AG08395 (cell line): ENCODE measurements at regions not wholly inside any gene's neighbourhood (a gene's known extent, or its start where the extent isn't known, plus 50 kb on each side); places are given as distances from the start of the nearest gene placed in this dataset.
"Not testable (repeated sequence)": the region's sequence is repeated elsewhere in the genome, so short reads cannot be mapped to it uniquely, and the experiment has no call there.

Experiments
- DNase-seq: peaks from one replicate; pipeline ENCODE4 v3.0.0; 2012; ENCODE audit warnings: mixed read lengths, low spot score

- peak; percentile 88 for DNase-seq
These were observed 55.1 kb downstream of the CYCS start for GRCh38 chr7:25069900-25070443.

DNA sequence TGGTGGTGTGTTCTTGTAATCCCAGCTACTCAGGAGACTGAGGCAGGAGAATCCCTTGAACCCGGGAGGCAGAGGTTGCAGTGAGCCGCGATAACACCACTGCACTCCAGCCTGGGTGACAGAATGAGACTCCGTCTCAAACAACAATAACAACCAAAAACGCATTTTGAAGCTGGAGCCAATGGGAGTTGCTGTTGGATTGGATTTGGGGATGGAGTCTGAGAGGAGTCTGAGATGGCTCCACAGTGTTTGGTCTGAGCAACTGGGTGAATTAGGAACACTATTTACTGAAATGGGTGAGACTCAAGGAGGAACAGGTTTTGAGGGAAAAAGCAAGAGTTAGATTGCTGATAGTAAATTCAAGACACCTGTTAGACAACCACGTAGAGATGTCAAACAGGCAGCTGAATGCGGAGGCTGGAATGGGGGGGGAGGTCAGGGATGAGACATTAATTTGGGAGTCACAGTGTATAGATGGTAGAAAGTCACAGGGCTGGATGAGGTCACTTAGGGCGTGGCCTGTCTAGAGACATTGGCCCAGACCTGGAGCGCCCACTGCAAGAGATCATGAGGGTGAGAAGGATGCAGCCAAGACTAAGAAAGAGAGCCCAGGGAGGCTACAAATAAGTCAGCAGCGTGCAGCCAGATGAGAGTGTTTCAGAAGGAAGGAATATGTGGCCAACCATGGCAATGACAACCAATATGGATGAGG is 56.4 kb downstream of the CYCS start:
- no peak for DNase-seq

- DNase-seq = no peak
These were observed 57.1 kb downstream of the CYCS start for GRCh38 chr7:25067726-25068501.

GRCh38 chr7:25066253-25066652 is 58.8 kb downstream of the CYCS start:
- DNase-seq = no peak

GRCh38 chr7:25062380-25062779 is 62.7 kb downstream of the CYCS start:
- DNase-seq = no peak

GRCh38 chr7:25060487-25061055 is 64.5 kb downstream of the CYCS start:
- no peak for DNase-seq

- no peak for DNase-seq
These were observed 65.5 kb downstream of the CYCS start for GRCh38 chr7:25059576-25059975.

DNA sequence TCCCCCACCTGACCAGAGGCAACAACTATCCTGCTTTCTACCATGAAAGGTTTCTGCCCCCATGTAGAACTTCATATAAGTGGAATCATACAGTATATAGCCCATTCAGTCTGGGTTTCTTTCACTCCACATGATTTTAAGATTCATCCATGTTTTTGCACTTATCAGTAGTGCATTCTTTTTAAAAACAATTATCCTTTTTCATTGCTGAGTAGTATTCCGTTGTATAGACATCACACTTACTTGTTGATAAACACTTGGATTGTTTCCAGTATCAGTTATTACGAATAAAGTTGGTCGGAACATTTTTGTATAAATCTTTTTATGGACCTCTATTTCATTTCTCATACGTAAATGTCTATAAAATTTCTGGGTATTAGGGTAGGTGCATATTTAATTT is 68.7 kb downstream of the CYCS start:
- DNase-seq = no peak

DNA sequence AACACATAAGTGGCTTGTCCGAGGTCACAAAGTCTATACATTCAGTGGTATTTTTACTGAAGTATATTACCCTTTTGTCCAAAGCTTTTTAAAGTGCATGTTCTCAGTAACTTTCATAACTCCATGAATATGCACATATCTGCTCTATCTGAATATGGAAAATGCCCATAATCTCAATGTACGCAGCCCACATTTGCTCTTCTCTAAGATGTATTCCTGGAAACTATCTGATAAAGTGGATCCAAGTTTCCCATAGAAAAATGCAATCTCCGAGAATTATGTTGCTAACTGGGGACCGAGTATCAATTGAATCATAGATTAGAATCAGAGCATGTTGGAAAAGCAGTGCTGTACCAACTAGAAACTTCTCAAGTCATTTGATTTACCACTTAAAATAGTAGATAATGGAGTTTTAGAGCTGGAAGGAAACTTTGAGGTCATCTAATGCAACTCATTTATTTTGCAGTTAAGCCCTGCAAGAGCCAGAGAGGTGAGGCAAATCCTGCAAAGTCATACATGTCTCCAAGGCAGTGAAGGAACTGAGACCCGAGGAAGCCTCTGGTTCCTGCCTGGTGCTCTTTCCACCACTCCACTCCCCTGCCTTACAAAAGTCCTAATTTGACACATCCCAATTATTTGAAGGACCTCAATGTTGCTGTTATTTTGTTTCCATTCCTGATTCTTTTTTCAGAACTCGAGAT is 69.4 kb downstream of the CYCS start:
- no peak for DNase-seq

DNA sequence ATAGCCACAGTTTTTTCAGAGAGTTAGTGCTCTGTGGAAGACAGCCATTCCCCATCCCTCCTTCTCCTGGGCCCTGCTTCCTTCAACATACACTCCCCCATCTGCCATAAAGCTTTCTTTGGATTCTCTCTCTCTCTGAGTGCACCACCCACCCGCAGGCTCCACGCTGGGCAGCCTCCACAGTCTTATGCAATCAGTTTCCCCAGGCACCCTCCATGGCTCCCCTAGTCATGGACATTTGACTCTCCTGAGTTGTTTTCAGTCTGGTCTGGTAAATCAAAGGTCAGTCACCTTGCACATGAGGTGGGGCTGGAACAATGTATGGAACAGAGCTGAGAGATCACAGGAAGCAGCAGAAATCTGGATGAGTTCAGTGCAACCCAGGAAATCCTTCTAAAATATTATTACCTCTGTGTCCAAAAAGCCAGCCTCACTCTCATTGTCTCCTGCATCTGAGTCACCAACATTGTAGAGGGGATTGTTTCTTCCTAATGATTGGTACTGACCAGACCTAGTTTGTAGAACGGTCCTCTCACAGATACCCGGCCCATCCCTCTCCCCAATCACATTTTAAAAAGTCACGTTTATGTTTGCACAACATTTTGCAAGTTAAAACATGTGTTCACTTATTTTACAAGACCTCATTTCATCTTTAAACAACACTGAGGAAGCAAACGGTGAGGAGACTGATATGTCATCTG is 70.1 kb downstream of the CYCS start:
- DNase-seq = no peak

GRCh38 chr7:25050223-25050622 is 70.2 kb upstream of the OSBPL3 start:
- DNase-seq = no peak

DNA sequence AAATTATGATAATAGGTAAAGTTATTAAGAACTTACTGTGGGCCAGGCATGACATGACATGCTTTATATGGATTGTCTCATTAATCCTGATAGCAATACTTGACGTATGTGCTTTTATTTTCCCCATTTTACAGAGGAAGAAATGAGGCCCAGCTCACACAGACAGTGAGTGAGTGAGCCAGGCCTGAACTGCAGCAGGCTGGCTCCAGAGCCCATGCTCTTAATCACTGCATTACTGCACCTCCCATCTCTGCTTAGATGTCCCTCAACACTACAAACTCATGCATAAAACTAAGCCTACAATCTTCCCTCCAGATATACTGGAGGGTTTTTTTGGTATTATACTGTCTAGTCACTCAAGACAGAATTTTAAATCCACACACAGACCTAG is 68.5 kb upstream of the OSBPL3 start:
- DNase-seq = no peak

DNA sequence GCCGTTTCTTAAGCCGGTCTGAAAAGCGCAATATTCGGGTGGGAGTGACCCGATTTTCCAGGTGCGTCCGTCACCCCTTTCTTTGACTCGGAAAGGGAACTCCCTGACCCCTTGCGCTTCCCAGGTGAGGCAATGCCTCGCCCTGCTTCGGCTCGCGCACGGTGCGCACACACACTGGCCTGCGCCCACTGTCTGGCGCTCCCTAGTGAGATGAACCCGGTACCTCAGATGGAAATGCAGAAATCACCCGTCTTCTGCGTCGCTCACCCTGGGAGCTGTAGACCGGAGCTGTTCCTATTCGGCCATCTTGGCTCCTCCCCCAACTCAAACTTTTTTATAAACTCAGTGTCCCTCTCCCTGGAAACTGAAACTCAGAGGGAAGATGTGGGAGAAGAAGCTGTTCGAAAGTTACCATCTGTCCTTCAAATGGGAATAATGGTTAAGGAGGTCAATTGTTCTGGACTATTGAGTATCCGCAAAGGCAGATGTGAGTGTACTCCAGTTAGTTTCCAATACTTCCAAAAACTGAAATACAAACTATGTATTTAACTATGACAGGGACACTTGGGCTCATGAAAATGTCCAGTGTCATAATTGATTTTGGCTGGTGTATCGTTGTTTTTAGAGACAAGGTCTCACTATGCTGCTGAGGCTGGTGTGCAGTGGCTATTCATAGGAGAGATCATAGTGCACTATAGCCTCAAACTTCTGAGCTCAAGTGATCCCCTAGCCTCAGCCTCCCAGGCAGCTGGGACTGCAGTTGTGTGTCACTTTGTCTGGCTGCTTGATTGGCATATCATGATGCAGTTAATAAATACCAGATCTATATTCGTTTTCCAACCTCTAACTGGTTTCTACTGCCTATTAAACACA is 67.8 kb upstream of the OSBPL3 start:
- DNase-seq = not testable (repeated sequence)

DNA sequence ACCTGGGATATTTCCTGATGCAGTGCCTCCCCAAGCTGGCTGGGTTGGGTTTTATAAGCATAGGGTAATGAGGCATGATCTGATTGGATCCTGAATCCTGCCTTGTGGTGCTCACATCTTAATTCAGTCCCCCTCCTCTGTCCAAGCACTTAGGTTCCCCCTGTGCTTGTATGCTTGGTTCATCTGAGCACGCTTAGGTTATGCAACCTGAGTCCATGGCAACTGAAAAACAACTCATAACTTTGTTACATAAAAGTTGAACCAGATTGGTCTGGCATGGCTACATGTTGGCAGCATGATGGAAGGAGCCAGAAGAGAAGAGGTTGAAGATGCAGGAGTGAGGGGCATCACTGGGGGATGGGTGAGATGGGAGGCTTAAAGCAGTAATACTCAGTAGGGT is 57.3 kb upstream of the OSBPL3 start:
- DNase-seq = no peak

- DNase-seq = no peak
These were observed 55.3 kb upstream of the OSBPL3 start for GRCh38 chr7:25035274-25035673.

DNA sequence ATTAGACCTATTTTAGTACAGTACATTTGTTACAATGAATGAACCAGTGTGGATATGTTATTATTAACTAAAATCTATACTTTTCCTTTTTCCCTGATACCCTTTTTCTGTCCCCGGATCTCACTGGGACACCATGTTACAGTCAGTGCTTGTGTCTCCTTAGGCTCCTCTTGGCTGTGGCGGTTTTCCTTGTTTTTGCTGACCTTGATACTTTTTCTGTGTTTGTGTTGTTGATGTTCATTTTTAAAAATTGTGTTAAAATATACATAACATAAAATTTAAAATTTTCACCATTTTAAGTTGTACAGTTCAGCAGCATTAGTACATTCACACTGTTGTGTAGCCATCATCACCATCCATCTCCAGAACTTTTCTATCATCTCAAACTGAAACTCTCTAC is 54.2 kb upstream of the OSBPL3 start:
- no peak for DNase-seq

DNA sequence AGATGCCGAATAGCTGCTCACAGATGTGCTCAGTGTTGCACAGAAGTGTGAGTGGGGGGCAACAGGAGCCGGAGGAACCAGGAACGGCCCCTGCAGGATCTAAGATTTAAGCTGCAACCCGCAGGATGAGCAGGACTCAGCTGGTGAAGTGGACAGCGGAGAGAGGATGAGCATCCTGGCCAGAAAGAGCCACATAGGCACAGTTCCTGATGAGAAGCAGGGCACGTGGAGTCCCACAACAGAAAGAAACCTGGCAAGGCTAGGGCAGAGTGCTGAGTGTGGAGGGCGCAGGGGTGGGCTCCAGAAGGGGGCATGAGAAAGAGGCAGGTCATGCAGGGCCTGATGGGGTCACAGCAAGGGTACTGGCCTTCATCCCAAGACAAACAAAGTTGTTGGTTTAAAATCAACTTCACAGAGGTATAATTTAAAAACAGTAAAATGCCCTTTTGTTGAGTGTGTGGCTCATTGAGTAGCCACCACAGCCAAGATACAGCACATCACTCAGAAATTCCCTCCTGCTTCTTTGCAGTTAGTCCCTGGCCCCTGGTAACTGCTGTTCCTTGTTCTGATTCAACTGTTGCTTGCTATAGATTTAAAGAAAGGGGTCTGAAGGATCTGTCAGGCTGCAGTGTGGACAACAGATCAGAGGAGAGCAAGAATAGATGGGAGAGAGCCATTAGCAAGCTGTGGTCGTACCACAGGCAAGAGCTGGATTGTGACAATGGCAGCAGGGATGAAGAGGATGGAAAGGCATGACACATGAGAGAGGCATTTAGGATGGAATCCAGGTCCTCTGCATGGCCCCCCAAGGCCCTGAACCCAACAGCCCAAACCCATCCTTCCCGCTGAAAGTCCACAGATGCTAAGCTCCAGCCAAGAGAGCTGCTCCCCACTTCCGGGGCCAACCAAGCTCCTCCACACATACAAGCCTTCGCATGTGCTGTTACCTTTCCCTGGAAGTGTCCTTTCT is 53.1 kb upstream of the OSBPL3 start:
- no peak for DNase-seq

DNA sequence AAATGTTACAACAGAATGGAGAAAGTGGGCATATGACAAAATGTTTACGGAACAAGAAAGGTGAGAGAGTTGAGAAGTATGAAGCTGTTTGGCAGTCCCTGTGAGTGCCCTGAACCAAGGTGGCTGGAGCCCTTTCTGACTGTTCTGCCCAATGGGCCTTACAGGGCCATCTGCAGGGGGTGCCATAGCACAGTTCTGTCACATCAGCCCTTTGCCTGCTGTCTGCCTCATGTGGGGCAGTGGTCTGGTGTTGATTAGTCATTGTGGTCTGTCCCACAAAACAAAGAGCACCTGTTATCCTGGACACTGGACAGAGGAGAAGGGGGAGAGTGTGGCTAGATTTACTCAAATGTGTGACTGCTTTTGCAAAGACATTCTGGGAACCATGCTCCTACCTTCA is 51.5 kb upstream of the OSBPL3 start:
- no peak for DNase-seq

DNA sequence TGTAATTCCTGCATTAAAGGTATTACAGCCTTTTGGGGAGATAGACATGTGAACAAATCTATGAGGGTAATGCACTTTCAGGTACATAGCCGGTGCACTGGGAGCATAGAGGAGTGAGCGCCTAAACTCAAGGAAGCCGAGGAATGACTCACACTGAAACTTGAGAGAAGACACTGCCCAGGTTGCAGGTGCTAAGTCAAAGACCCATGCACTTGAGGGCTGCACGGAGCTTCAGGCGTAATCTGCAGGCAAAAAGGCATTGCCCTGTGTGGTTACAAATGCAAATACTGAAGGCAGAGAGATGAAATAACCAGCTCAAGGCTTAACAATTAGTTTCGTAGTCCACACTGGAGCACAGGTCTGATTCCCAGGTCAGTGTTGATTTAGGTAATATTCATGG is 51.0 kb upstream of the OSBPL3 start:
- no peak for DNase-seq
